CD14-positive monocyte (primary cell): ENCODE measurements at regions not wholly inside any gene's neighbourhood (a gene's known extent, or its start where the extent isn't known, plus 50 kb on each side); places are given as distances from the start of the nearest gene placed in this dataset.

Source experiments
- DNase-seq, 3 donors: peaks; one replicate each; pipeline ENCODE4 v3.0.0-alpha.2; 2011 to 2022
- H2AFZ ChIP-seq: 2 replicates; pipeline ENCODE4 v1.6.0; 2012; ENCODE audit warnings: mild to moderate bottlenecking, low read depth, low read length, inconsistent platforms; ENCODE audit not compliant: insufficient read depth, poor library complexity, severe bottlenecking
- H3K27ac ChIP-seq, 2 donors: 1 replicate in 1 of 2; 2 replicates in 1 of 2; pipeline ENCODE4 v1.5.1; 2012 to 2013; ENCODE audit warnings: low read length in 2 of 2, control low read depth in 1 of 2, inconsistent platforms in 1 of 2, low read depth in 1 of 2, mild to moderate bottlenecking in 1 of 2
- H3K27me3 ChIP-seq, 2 donors: one replicate each; pipeline versions ENCODE4 v1.6.0 to v1.6.1; 2011 to 2013; ENCODE audit warnings: low read length in 2 of 2; ENCODE audit not compliant: control insufficient read depth in 2 of 2, insufficient read depth in 2 of 2
- H3K36me3 ChIP-seq, 2 donors: replicated peaks in 1 of 2; 1 replicate in 1 of 2; 2 replicates in 1 of 2; pipeline versions ENCODE4 v1.5.1 to v1.6.1; 2012 to 2013; ENCODE audit warnings: low read length in 2 of 2, control low read depth in 1 of 2, inconsistent platforms in 1 of 2, mild to moderate bottlenecking in 1 of 2; ENCODE audit not compliant: insufficient read depth in 2 of 2, control insufficient read depth in 1 of 2
- H3K4me1 ChIP-seq, 2 donors: 1 replicate in 1 of 2; 2 replicates in 1 of 2; pipeline versions ENCODE4 v1.5.1 to v1.6.1; 2012 to 2013; ENCODE audit warnings: low read length in 2 of 2, control low read depth in 1 of 2, inconsistent platforms in 1 of 2, mild to moderate bottlenecking in 1 of 2, moderate library complexity in 1 of 2; ENCODE audit not compliant: insufficient read depth in 2 of 2, control insufficient read depth in 1 of 2
- H3K4me2 ChIP-seq: replicated peaks from 2 replicates; pipeline ENCODE3; 2012; ENCODE audit warnings: low read length, moderate library complexity, mild to moderate bottlenecking; ENCODE audit not compliant: poor library complexity, severe bottlenecking; ENCODE audit errors: extremely low read depth
- H3K4me3 ChIP-seq, 3 experiments: fragments of 200-600 bp in 1 of 3; sonication (generic) in 1 of 3; replicated peaks in 1 of 3; 1 replicate in 2 of 3; 2 replicates in 1 of 3; pipeline ENCODE4 v1.5.1; 2011 to 2013; ENCODE audit warnings: low read length in 3 of 3, mild to moderate bottlenecking in 3 of 3, control low read depth in 2 of 3, low read depth in 2 of 3, inconsistent platforms in 1 of 3, moderate library complexity in 1 of 3
- H3K79me2 ChIP-seq: 2 replicates; pipeline ENCODE4 v1.6.0; 2012; ENCODE audit warnings: mild to moderate bottlenecking, control low read depth, inconsistent platforms, low read length, moderate library complexity; ENCODE audit not compliant: insufficient read depth
- H3K9ac ChIP-seq: 2 replicates; pipeline ENCODE4 v1.6.0; 2017; ENCODE audit warnings: low read length, mild to moderate bottlenecking; ENCODE audit not compliant: insufficient read depth, poor library complexity, severe bottlenecking
- H3K9me3 ChIP-seq, 2 donors: replicated peaks in 1 of 2; 1 replicate in 1 of 2; 2 replicates in 1 of 2; pipeline versions ENCODE4 v1.5.1 to v1.6.1; 2012 to 2013; ENCODE audit warnings: low read length in 2 of 2, control low read depth in 1 of 2; ENCODE audit not compliant: control insufficient read depth in 1 of 2, insufficient read depth in 1 of 2
- H4K20me1 ChIP-seq: 2 replicates; pipeline ENCODE4 v1.6.0; 2012; ENCODE audit warnings: mild to moderate bottlenecking, low read length, control low read depth, moderate library complexity; ENCODE audit not compliant: insufficient read depth
- H3K27ac Mint-ChIP-seq, 7 donors: one replicate each; pipeline ENCODE4 v1.8.0; 2020; ENCODE audit warnings: mild to moderate bottlenecking in 7 of 7, mixed read lengths in 7 of 7, moderate library complexity in 6 of 7, inconsistent platforms in 2 of 7
- H3K27me3 Mint-ChIP-seq, 3 donors: one replicate each; pipeline ENCODE4 v1.8.0; 2021 to 2022; ENCODE audit warnings: low read depth in 3 of 3, mild to moderate bottlenecking in 3 of 3, mixed read lengths in 3 of 3, moderate library complexity in 3 of 3, inconsistent platforms in 1 of 3
- H3K36me3 Mint-ChIP-seq, 2 donors: one replicate each; pipeline ENCODE4 v1.8.0; 2020; ENCODE audit warnings: mixed read lengths in 2 of 2, inconsistent platforms in 1 of 2, mild to moderate bottlenecking in 1 of 2
- H3K4me1 Mint-ChIP-seq: one replicate; pipeline ENCODE4 v1.8.0; 2020; ENCODE audit warnings: mild to moderate bottlenecking, mixed read lengths
- H3K4me3 Mint-ChIP-seq, 2 donors: one replicate each; pipeline ENCODE4 v1.8.0; 2020; ENCODE audit warnings: mild to moderate bottlenecking in 2 of 2, mixed read lengths in 2 of 2, moderate library complexity in 1 of 2
- H3K9me3 Mint-ChIP-seq, 7 donors: one replicate each; pipeline ENCODE4 v1.8.0; 2020 to 2022; ENCODE audit warnings: mixed read lengths in 7 of 7, mild to moderate bottlenecking in 6 of 7, moderate library complexity in 6 of 7, inconsistent platforms in 2 of 7
- CTCF ChIP-seq: fragments of 200-600 bp; IDR thresholded peaks from one replicate; pipeline ENCODE4 v1.8.0; 2022; ENCODE audit warnings: antibody characterized with exemption, mild to moderate bottlenecking
- WGBS: methylation state at CpG from one replicate; pipeline ENCODE4 v1.1.5; 2013; ENCODE audit warnings: missing lambda C conversion rate; ENCODE audit not compliant: insufficient coverage; 5-methylcytosine and 5-hydroxymethylcytosine counted together
- intact Hi-C, 2 donors: fragments of 100-400 bp; cut with micrococcal nuclease; formaldehyde crosslinking; loops; one replicate each; pipeline versions ENCODE4 v1.15.0 to v1.15.1; 2023

- no peaks in the 10 kb centered on the region for H3K36me3 ChIP-seq
- no peak overlapping the region for H3K4me3 Mint-ChIP-seq
- TF ChIP-seq CTCF: no peak
- no peak overlapping the region for H2AFZ ChIP-seq
- DNase-seq: no peak
- no peaks in the 10 kb centered on the region for H3K79me2 ChIP-seq
- no peak overlapping the region for H3K27ac ChIP-seq
- no peaks in the 10 kb centered on the region for H3K4me1 ChIP-seq
- no peaks in the 10 kb centered on the region for H4K20me1 ChIP-seq
- no peaks in the 10 kb centered on the region for H3K36me3 Mint-ChIP-seq
- H3K27me3 ChIP-seq: no peaks in the 10 kb centered on the region
- peaks cover 14% of the 10 kb centered on the region in 2 donors for H3K9me3 ChIP-seq
- no peak overlapping the region for H3K27ac Mint-ChIP-seq
- H3K4me2 ChIP-seq: no peak overlapping the region
- peaks cover 3 to 11% (median 7%) of the 10 kb centered on the region in 7 donors for H3K9me3 Mint-ChIP-seq
- 83% methylated on average over 1 of the region's 2 CpGs for WGBS
- H3K27me3 Mint-ChIP-seq: no peaks in the 10 kb centered on the region
- H3K4me1 Mint-ChIP-seq: no peaks in the 10 kb centered on the region
- no peak overlapping the region for H3K4me3 ChIP-seq
- H3K9ac ChIP-seq: no peak overlapping the region
- intact Hi-C loops: no loop called here
Measured at GRCh38 chr3:104396974-104397669, 969.6 kb upstream of the ALCAM start.

GRCh38 chr3:104397713-104398112 is 969.0 kb upstream of the ALCAM start:
- TF ChIP-seq CTCF: no peak
- intact Hi-C loops: no loop called here
- H3K9me3 ChIP-seq: peaks cover 14% of the 10 kb centered on the region in 2 donors
- H3K9ac ChIP-seq: no peak overlapping the region
- H3K4me3 Mint-ChIP-seq: no peak overlapping the region
- H3K4me3 ChIP-seq: no peak overlapping the region
- no peak for DNase-seq
- no peaks in the 10 kb centered on the region for H3K36me3 ChIP-seq
- no peaks in the 10 kb centered on the region for H4K20me1 ChIP-seq
- H3K27ac ChIP-seq: no peak overlapping the region
- no peaks in the 10 kb centered on the region for H3K36me3 Mint-ChIP-seq
- no peaks in the 10 kb centered on the region for H3K4me1 ChIP-seq
- H3K79me2 ChIP-seq: no peaks in the 10 kb centered on the region
- H3K4me2 ChIP-seq: no peak overlapping the region
- no CpG with 5 or more reads among the region's 1 CpG for WGBS
- H3K27me3 ChIP-seq: no peaks in the 10 kb centered on the region
- H3K27ac Mint-ChIP-seq: no peak overlapping the region
- peaks cover 3 to 15% (median 7%) of the 10 kb centered on the region in 7 donors for H3K9me3 Mint-ChIP-seq
- H3K27me3 Mint-ChIP-seq: no peaks in the 10 kb centered on the region
- no peak overlapping the region for H2AFZ ChIP-seq
- H3K4me1 Mint-ChIP-seq: no peaks in the 10 kb centered on the region
